Stimulated activated CD4-positive, alpha-beta T cell treated with anti-CD3 and anti-CD28 coated beads, TNF-alpha, amount 100 ng/mL, for 48 hours (primary cell): ENCODE measurements at regions not wholly inside any gene's neighbourhood (a gene's known extent, or its start where the extent isn't known, plus 50 kb on each side); places are given as distances from the start of the nearest gene placed in this dataset.

Experiments
- DNase-seq, 3 donors: peaks; one replicate each; pipeline ENCODE4 v3.0.0-alpha.2; 2020; ENCODE audit warnings: low read depth in 3 of 3

DNA sequence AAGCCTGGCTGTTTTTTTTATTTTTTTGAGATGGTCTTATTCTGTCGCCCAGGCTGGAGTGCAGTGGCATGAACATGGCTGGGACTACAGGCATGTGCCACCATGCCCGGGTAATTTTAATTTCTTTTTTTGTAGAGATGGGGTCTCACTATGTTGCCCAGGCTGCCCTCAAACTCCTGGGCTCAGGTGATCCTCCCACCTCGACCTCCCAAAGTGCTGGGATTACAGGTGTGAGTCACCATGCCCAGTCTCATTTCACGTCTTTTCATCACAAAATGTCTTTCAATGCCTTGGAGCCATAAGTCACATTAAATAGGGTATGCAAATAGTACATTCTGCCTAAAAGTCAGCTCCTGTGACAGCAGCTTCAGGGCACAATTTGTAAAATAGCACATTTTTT lies 52.8 kb downstream of the SOX2 start:
- DNase-seq = no peak

DNA sequence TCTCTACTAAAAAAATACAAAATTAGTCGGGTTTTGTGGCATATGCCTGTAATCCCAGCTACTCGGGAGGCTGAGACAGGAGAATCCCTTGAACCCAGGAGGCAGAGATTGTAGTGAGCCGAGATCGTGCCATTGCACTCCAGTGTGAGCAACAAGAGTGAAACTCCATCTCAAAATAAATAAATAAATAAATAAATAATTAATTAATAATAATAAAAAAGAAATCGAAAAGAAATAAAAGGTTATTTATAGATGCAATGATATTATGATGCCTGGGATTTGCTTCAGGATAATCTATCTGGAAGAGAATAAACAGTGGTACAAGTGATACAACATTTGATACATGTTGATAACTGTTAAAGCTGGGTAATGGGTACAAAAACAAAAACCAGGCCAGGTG lies 58.6 kb downstream of the SOX2 start:
- no peak for DNase-seq

DNA sequence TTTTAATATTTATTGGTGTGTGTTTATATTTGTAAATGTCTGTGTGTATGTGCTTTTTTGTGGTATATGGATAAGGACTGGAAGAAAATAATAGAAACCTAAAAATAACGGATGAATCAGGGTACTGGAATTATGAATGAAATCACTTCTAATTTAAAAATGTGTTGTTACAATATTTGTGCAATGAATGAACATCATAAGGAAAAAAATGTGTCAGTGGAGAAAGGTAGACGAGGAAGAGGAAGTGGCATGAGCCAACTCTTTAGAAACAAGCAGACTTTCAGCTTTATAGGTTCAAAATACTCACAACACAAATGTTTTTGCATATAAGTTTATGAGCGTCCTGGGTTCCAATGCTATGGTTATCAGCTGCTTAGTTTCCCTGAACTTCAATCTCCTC lies 59.4 kb downstream of the SOX2 start:
- DNase-seq = no peak

DNA sequence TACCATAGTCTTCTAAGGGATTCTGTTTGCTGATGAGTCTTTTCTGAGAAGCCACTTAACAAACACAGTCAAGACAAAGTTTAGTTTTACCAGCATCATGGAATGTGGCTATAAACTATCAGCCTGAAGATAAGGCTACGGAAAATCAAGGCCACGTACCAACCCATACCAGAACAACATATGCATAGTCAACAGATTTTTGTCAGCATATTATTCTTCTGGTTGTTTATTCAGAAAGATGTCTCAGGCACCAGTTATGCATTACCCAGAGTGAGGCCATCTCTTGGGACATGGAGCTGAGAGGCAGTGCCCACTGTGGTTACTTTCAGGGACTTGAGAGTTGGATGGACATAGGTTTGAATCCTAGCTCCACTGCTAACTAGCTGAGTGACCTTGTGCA lies 60.4 kb downstream of the SOX2 start:
- no peak for DNase-seq

DNA sequence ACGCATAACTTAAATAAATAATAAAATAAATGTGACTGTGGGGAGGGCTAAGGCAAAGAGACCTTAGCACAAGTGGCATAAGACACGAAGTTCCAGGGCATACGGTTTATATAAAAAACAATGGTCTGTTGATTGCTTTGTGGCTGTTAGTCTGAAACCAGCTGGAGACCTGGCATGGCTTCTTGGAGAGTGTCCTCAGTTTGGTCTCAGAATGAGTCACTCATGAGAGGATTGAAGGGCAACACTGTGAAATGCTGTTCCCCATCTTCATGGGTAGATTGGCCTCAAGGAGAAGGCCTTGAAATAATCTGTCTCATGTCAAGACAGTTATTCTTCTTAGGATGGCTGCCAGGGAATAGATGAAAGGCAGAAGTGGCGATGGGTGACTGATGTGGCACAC lies 62.2 kb downstream of the SOX2 start:
- no peak for DNase-seq

DNA sequence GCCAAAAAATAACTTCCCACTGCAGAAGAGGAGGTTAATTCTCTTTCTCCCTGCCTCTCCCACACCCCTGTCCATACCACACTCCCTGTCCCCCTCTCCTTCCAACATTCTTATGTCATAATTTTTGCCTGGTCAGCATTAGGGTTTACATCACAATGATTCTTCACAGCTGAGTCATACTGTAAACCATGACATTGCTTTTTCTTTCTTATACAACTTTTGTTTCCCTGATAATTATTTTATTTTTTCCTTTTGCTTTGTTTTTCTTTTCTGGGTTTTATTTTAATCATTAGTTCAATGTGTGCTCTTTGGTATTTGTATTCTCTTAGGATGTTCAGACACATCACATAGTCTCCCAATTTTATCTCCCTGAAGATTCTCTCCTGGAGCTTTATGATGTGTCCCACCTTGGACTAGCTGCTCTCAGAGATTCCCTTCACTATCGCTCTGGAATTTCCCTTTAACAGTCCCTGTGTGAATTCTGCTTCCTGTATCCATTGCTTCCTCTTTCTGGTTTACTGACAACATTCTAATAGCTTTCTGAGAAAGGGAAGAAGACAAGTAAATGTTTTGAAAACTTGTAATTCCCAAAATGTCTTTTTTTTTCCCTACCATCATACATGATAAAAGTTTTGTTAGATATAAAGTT lies 70.7 kb downstream of the SOX2 start:
- DNase-seq = no peak

DNA sequence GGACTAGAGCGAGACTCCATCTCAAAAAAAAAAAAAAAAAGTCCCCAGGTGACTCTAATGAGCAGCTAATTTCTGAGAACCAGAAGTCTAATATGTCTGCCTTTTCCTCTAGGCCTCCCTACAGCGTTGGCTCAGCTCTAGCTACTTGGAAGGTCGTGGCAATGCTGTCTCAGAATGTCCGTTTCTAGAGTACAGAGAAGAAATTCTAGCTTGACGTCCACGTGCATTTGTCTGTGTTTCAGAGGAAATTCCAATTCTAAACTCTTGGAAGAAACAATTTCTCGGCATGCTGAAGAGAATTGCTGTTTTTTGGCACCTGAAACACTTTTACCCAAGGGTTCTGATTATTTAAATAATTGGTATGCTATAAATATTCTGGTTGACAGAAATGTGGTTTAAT lies 78.8 kb downstream of the SOX2 start:
- DNase-seq = no peak

DNA sequence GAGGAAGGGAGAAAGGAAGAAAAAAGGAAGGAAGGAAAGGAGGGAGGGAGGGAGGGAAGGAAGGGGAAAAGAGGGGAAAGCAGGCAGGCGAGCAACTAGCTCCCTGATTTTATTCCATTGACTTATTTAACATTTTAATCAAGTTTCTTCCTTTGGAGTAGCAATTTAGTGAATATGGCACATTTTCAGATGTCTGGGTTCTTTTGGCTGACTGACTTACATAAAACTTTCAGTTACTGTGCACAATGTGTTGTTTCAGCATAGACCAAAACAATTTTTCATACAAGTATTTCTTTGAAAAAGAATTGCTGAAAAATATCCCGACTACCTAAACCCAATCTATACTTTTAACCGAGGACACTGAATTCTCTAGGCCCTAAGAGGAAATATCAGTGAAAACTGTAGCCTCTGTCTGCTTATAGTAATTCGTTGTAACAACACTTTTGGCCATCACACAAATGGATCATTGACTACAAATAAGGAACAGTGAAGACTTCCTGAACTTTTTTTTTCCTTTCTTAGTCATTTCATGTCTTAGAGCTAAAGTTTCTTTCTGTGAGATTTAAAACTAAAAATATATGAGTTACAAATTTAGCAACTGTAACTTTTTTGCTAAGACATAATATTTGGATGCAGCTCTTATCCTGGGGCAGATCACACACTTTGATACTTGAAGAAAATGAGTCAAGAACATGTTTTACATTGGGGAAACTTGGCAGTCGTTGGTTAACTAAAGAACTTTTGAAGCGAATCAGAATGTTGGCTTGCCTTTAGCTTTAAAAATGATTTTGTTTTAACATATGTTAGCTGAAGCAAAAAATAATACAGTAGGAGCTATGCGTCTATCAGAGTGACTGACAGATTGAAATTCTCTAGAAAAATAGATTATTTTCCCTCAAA lies 79.6 kb downstream of the SOX2 start:
- DNase-seq = no peak

DNA sequence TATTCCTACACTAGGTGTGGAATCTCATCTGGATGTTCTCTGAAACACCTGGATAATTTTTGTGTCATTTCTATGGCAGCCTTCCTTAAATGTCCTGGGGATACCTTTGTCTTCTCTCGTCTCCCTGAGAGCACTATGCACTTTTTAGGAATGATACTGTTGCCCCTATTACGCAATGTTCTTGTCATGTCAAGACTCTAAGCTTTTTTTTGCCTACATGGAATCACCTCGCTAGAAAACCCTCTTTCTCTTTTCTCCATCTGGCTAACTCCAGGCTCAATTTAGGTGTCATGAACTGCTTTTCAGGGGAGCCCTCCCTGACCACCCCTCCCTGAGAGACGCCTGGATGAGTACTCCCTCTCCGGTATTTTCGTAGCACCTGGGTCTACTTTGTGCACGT lies 81.3 kb downstream of the SOX2 start:
- no peak for DNase-seq

DNA sequence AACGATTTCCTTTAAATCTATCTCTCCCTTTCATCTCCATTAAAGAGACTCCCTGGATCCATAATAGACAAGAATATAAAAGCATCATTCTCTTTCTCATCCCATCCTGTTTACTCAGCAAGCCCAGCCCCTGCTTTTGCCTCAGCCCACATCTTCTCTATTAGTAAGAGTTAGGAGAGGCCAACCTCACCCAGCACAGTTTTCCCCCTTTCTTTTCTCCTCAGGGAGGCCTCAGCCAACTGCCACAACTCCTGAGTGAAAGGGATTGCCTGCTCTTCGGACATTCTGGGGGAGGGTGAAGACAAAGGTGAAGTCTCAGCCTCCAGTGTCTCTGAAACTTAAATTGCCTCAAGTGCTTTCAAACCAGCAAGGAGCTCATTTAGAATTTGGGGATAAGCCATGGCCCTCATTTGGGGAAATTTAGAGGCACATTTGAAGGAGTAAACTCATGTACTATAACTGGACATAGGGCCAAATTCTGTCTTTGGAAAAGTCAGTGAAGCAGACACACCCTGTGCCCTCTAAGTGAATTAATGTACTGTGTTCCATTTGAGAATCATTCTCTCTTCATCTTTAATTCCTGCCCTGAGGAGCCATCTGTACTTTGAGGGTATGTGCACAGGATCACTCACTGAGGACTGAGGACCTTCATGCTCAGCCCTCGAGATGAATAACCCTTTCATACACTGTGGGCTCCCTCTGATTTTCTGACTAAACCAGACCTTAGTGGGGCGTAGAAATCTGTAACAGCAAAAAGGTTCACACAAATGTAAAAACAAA lies 82.5 kb downstream of the SOX2 start:
- DNase-seq = no peak

DNA sequence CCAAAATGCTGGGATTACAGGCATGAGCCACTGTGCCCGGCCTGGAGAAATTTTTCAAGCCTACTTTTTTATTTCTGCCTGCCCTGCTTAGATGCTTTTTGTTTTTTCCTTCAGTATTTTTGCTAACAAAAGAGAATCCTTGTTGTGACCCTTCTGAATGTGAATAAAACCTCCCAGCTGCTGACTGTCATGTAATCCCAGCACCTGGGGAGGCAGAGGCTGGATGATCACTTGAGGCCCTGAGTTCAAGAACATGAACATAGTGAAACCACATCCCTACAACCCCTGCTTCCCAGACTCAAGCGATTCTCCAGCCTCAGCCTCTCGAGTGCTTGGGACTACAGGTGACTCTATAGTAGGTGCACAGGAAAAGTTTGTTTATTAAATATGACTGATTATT lies 84.9 kb downstream of the SOX2 start:
- DNase-seq = no peak

DNA sequence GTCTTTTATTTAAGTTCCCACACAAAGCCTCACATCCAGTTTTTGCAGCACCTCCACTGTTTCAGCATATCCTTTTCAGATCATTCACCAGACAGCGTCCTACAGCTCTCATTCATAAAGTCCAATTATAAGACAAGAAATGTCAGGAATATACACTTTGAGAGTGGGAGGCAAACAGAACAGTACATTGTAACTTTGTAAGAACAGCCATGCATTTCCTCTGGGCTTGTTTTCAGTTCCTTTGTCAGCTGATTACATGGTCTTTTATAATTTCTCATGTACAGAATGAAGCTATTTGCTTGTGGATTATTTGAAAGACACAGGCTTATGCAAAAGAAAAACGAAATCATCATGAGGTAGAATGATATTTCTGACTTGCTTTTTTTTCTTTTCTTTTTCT lies 85.7 kb downstream of the SOX2 start:
- DNase-seq = no peak

DNA sequence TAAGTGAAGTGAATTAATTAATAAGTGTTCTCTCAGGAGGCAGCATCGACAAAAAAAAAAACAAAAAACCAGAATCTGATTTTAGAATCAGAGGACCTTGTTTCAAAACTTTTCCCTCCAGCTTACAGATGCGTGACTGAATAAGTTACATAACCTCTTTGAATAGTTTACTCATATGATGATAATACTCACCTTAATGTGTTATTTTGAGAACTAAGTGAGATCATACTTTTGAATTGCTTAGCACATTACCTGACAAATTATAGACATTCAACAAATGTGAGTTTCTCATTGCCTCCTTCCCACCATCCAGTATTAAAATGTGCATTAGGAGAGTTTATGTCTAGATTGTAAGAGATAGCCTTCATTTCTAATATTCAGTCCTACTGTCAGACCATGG lies 94.0 kb downstream of the SOX2 start:
- DNase-seq = no peak

DNA sequence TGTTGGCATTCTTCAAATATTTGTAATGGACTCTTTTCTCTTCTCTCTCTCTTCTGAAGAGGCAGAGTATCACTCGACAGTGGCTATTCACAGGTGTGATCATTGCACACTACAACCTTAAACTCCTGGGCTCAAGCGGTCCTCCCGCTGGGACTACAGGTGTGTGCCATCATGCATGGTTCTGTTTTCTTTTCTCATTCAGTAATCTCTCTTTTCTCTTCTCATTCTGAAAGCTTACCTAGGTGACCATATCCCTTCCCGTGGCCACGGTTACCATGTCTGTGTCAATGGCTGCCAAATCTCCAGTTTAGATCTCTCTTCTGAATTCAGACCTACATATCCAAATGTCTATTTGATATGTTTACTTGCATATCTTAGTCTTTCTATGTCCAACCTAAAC lies 96.3 kb downstream of the SOX2 start:
- DNase-seq = no peak

DNA sequence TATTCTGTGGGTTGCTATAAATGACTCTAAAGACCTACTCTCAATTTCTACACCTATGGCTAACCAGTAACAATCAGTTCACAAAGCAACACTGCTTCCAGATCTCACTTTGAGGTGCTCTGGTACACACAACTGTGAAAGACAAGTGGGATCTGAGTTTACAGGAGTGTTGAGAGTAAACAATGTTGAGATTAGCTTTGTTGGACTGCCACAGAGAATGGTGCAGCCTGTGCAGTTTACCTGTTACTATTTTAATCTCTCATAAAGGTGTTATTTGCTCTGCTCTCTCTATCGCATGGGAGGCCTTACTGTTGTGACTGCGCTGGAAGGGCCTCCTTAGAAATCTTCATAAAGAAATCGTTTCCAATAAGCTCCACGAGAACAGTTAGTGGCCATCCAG lies 112.0 kb downstream of the SOX2 start:
- no peak for DNase-seq

DNA sequence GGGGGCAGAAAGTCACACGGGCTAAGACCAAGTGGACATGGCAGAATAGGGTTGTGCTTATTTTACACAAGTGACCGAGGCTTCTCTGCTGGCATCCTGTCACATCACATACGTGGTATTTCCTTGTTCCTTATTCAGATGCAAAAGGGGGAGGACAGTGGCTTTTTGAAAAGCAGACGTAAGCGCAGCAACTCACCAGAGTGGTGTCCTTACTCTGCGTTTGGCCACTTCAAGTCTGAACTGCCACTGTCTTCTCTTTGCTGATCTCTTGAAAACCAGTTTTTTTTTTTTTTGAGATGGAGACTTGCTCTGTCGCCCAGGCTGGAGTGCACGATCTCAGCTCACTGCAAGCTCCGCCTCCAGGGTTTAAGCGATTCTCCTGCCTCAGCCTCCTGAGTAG lies 113.2 kb downstream of the SOX2 start:
- DNase-seq = no peak

DNA sequence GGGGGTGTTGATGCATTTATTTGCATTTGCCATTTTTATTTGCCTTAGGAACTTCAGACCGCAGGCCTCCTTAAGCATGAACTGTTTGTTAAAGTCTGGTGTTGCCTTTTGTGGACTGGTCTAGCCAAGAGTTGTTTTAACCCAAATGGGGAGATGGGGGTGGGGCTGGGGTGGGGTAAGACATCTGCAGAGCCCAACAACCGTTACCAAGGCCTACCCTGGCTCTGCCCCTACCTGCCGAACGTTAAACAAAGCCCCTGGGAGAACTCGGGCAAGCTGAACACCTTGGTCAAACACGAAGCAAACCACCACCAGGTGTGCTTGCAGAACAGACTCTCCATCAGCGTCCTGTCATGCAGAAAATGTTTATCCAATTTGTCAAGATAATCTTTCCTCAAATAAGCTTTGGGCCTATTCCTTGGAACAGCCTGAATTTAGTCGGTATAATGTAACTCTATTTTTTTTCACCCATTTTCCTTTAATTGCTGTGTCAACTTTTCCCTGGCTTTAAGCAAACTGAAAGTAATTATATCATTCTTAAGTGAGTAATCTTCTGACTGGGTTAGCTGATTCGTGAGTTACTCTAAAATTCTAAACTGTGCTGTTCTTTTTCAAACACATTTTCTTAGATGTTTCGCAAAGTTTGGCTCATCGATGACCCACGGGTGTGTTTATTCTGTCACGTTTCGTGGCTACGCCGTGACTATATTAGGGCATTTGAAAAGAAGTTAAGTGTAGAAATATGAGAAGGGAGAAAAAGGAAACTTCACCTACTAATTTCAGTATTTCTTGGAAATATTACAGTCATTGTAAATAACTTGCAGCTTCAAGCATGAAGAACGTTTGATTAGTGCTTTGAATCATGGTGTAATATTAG lies 127.6 kb downstream of the SOX2 start:
- no peak for DNase-seq

DNA sequence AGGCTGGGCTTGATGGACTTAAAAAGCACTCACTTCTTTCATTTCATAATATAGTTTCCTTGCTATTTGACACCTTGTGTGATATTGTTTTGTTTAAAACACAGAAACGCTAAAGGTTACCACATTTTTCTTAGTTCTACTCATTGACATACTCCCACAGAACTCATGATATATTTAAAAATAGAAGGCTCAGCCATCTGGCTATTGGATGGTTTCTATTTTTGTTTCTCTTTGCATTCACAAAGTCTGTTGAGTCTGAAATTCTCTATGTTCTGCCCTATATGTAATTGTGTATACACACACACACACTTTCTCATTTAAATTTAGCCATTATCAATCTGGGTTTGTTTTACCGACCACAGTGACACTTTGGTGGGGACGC lies 128.2 kb downstream of the SOX2 start:
- DNase-seq = no peak

DNA sequence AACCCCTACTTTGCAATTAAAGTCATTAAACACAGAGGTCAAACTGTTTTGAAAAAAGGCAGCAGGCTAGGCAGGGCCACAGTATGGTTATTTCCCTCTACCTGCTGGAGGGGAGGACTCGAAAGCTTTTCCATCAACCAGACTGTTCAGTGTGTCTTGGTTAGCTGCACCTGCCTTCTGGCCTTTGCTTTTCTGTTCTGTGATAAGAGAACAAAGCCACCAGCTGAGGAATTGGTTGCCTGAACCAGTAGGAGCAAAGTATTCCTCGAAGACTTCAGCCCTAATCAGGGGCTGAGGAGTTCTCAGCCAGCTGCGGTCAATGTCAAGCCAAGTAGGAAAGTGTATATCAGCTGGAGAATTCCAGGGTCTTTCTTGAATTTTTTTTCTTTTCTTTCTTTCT lies 132.5 kb downstream of the SOX2 start:
- no peak for DNase-seq

DNA sequence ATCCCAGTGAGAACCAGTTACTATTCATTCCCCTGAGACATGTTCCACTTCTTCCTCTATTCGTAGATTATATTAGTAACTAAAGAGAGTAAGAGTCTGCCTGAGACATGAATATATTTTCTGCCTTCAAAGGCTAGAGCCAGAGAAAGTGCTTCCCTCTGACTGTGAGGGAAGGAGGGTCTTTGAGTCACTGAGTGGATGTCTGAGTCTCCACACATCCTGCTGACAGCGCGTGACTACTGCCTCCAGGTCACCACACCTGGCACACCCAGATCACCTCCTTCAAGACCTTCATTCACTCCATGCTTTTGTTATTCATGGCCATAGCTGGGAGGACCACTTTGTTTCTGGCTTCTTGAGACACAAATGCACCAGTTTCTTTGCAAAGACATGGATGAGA lies 135.6 kb downstream of the SOX2 start:
- no peak for DNase-seq

DNA sequence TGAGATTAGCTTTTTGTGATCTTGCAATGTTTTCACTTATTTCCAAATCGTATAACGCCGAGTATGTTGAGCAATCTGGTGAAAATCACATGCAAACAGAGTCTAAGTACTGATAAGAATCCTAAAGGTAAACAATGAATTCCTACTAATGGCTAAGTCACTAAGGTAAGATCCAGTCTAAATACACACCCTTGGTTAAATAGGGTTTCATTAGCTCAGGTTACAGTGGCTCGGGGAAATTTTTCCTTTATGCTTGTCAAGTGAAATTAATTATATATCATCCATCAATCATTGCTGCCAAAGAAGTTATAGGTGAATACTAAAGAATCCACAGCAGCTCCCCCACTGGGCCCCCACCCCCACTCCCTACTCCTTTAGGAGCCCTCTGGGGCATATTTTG lies 139.3 kb downstream of the SOX2 start:
- DNase-seq = no peak

DNA sequence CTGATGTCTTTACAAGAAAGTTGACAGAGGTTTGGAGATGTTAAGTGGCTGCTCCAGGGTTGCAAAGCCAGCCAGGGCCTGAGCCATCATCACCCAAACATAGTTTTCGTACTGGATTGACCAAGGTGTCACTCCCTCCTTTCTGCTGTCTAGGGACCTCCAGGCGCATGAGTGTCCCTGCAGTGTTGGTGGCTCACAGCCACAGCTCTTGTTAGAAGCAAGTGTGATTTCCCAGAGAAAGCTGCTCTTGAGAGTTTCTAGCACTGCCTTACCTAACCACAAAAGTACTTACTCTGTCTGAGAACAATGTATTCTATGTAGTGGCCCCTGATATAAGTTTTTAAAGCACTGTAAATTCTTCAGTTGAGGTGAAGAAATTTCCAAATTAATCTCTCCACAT lies 144.1 kb downstream of the SOX2 start:
- no peak for DNase-seq
